NCI-H524 treated with DMSO at 0.1 percent for 48 hours (cell line): ENCODE measurements at regions not wholly inside any gene's neighbourhood (a gene's known extent, or its start where the extent isn't known, plus 50 kb on each side); places are given as distances from the start of the nearest gene placed in this dataset.
"Not testable (repeated sequence)": the region's sequence is repeated elsewhere in the genome, so short reads cannot be mapped to it uniquely, and the experiment has no call there.

Experiments
- DNase-seq: peaks from one replicate; lab custom pipeline; 2025; lab: John Stamatoyannopoulos, UW

DNA sequence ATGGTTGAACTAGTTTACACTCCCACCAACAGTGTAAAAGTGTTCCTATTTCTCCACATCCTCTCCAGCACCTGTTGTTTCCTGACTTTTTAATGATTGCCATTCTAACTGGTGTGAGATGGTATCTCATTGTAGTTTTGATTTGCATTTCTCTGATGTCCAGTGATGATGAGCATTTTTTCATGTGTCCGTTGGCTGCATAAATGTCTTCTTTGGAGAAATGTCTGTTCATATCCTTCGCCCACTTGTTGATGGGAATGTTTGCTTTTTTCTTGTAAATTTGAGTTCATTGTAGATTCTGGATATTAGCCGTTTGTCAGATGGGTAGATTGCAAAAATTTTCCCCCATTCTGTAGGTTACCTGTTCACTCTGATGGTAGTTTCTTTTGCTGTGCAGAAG, 155.0 kb upstream of the CNKSR2 start:
- not testable (repeated sequence) for DNase-seq

DNA sequence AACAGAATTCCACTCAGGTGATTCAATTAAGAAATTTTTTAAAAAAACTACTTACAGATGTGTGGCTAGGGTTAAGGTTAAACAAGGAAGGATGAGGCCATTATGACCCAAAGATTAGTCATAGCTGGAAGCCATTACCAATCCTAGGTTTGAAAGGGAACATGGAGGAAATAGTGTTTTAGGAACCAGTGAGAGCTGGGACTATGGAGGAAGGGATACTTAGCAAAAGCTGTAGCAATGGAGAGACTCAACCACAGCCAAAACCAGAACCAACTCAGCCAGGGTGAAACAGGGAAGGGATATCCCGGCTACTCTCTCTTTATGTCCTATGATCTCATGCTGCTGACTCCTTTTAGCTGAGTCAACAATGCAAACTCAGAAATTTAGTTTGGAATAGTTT, 148.6 kb upstream of the CNKSR2 start:
- DNase-seq: no peak

DNA sequence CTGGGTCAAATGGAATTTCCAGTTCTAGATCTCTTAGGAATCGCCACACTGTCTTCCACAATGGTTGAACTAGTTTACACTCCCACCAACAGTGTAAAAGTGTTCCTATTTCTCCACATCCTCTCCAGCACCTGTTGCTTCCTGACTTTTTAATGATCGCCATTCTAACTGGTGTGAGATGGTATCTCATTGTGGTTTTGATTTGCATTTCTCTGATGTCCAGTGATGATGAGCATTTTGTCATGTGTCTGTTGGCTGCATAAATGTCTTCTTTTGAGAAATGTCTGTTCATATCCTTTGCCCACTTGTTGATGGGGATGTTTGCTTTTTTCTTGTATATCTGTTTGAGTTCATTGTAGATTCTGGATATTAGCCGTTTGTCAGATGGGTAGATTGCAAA, 145.2 kb upstream of the CNKSR2 start:
- not testable (repeated sequence) for DNase-seq

DNA sequence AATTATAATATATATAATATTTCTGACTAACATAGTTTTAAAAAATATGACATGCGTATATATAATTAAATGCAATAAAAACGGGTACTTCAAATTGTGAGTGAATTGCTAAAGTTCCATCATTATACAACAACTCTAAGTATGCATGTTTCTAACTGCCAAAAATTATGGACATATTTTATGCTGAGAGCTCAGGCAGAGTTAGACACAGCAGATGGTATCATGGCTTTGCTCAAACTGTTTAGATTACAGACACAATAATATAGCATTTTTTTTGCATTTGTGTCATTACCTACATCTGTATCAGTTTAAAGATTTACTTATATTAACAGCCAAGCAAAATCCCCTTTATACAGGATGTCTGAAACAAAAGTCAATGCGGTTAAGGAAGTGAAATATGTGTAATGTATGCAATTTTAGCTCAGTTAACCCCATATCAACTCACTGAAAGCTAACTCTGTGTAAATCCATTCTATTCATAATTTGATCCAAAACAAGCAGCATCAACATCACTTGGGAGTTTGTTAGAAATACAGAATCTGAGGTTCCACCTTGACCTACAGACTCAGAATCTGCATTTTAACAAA, 119.1 kb upstream of the CNKSR2 start:
- DNase-seq: no peak

DNA sequence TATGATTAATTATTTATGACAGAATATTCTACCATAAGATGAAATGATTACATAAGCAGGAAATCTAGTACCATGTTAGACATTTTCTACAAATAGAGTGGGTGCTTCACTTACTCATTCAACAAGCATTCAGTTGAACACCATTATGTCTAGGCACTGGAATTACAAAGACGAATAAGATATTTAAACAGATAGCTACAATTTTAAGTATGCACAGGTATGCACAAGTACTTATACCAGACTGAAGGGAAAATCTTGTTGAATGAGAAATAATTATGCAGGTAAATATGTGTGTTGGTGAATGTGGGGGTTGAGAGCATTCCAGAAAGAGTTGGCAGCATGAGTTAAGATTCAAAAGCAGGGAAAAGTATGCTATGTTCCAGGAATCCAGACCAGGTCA, 107.3 kb upstream of the CNKSR2 start:
- no peak for DNase-seq

DNA sequence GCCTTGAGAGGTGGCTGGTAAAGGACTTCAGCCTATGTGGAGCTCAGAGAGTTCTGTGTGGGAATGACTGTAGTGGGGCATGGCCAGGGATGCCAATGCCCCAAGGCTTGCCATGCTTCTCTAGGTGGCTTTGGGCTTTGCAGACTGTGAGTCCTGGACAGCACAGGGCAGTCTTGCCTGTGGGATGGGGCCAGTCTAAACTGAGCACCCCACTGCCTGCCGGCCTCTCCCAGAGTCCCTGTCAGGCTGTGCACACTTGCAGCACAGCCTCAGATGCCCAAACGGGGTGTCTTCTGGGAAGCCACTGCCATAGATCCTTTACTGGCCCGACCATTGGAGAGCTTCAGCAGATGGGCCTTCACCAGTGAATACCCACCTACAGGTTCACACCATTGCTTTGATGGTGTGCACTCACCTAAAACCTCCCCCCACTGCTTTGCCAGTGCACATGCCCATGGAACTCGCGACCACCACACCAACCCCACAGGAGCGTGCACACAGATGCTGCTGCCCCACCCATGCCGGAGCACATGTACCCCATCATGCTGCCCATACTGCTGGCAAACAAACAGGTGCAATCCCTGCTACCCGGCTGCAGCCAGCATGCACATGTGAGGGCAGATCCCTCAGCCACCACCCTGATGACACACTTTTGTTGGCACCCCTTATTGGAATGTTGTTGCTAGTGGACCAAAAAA, 97.3 kb upstream of the CNKSR2 start:
- no peak for DNase-seq

DNA sequence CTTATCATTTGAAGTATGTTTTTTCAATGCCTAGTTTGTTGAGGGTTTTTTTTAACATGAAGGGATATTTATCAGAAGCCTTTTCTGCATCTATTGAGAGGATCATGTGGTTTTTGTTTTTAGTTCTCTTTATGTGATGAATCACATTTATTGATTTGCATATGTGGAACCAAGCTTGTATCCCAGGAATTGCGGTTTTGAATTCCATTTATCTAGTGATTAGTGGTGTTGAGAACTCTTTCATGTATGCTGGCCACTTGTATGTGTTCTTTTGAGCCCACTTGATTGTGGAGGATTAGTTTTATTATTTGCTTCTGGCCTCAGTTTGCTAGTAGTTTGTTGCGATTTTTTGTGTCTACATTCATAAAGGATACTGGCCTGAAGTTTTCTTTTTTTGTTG, 85.0 kb upstream of the CNKSR2 start:
- DNase-seq: no peak

DNA sequence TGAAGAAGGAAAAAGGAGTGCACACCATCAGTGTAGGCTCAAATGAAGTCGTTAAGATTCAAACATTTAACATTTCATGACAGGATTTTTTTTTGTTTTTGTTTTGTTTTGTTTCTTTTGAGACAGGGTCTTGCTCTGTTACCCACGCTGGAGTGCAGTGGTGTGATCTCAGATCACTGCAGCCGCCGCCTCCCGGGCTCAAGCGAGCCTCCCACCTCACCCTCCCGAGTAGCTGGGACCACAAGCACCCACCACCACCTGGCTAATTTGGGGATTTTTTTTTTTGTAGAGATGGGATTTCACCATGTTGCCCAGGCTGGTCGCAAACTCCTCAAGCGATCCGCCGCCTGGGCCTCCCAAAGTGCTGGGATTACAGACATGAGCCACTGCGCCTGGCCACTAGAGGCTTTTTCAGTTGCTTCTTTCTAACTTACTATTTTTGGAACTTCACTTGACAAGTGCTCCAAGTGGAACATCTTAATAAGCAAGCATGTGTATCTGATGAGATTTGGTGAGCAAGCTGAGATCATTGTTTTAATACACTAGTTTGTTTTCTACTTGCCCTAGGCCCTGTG, 78.9 kb upstream of the CNKSR2 start:
- DNase-seq: no peak

DNA sequence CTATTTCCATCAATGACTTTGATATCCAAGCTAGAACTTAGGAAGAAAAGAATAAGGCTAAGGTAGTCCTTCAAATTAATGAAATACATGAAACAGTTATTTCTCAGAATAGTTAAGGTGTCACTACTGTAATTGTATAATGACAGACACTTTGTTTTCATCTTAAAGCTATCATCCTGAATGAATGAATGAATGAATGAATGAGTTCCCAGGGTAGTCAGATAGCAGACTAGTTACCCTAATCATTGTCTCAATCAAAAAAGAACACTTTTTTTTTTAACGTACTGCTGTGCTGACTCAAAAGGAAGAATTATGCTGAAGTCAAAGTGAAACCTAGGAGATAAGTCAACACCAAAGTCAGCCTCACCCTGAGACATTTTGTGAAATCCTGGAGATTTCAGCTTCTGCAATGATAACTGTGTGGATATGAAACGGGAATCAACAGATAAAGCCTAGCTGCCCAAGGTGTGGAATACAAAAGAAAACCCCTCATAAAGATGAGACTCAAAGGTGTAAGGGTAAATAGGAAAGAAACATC, 68.3 kb upstream of the CNKSR2 start:
- no peak for DNase-seq

DNA sequence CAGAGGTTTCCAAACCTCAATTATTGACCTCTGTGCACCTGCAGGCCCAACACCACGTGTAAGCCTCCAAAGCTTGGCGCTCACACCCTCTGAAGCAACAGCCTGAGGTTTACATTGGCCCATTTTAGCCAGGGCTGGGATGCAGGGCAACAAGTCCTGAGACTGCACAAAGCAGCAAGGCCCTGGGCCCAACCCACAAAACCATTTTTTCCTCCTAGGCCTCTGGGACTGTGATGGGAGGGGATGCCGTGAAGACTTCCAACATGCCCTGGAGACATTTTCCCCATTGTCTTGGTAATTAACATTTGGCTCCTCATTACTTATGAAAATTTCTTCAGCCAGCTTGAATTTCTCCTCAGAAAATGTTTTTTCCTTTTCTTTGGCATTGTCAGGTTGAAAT, 54.9 kb upstream of the CNKSR2 start:
- DNase-seq: no peak
